Upper lobe of left lung (tissue), 4 donors: ENCODE measurements at regions not wholly inside any gene's neighbourhood (a gene's known extent, or its start where the extent isn't known, plus 50 kb on each side); places are given as distances from the start of the nearest gene placed in this dataset.

ENCODE experiments used
- CTCF ChIP-seq, 6 experiments: fragments of 450-650 bp in 4 of 6; fragments of 200-600 bp in 2 of 6; sonication (generic) in 2 of 6; IDR thresholded peaks; one replicate each; pipeline ENCODE4 v1.5.1; 2016 to 2019; ENCODE audit warnings: antibody characterized with exemption in 6 of 6
- EP300 ChIP-seq, 4 donors: sonication (generic); formaldehyde crosslinking; IDR thresholded peaks; one replicate each; pipeline ENCODE4 v1.5.1; 2017; ENCODE audit warnings: antibody characterized with exemption in 4 of 4, control low read depth in 2 of 4

DNA sequence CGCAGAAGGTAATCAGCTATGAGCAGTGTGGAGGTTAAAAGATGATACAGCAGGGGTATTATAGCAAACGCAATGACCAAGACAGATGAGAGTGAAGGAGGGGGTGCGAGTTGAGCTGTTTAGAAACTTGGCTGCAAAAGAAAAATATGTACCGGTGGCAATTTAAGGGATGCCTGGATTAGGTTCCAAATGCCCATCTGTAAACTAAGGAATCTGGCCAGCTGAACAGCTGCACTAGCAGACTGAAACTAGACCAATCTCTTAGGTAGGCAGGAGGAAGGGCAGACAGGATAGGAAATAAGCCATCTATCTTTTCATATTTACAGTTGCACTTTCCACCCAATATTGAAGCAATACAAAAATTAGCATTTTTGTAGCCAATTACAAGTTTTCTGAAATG lies 407.6 kb downstream of the HTR1B start:
- TF ChIP-seq EP300 (IDR thresholded peaks at IDR 0.05) = no peak
- TF ChIP-seq CTCF (IDR thresholded peaks at IDR 0.05) = no peak
